ENCODE measurements at regions not wholly inside any gene's neighbourhood (a gene's known extent, or its start where the extent isn't known, plus 50 kb on each side); places are given as distances from the start of the nearest gene placed in this dataset.

DNA sequence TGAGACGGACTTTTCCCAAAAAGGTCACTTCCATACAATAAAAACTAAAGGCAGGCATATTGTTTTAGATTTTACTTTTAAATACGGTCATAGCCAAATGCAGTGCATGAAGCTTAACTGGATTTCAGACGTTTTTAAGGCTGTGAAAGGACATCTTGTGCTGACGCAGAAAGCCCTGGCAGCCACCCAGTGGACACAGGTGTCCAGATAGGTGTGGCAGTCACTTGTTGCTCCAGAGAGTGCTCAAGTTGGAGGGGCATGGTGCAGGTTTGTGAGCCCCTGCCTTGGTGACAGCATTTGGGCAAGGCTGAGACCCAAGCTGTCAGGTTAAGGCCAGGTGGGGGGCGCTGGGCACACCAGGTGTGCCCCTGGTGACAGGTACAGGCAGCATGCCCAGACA is 135.8 kb upstream of the TBL1X start:
- TF ChIP-seq CTCF (IDR thresholded peaks at IDR 0.05), result no peak

DNA sequence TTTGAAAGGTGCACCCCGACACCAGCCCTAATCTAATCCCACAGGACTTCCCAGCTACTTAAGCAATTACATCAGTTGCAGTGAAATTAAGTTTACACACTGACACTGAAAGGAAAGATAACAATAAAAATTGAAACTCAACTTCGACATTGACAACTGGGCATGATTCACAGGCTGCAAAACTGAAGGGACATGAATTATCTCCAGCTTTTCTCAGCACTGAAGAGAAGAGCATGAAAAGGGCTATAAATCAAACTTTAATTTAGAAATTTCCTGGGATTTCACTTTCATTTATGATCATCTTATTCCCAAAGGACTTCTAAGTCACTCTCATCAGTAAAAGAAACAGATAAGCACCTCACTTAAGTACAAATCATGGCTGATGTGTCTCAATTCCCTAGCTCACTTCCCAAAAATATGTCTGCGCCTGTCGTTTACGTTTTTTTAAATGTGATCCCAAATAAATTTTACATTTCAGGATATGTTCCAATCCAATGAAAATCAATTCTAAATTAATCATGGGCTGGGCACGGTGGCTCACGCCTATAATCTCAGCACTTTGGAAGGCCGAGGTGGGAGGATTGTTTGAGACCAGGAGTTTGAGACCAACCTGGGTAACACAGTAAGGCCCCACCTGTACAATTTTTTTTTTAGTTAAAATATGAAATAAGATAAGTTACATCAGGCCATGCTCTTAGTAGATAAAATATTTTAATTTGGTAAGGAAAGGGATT is 134.4 kb upstream of the TBL1X start:
- no peak for TF ChIP-seq CTCF (IDR thresholded peaks at IDR 0.05)

- TF ChIP-seq CTCF (IDR thresholded peaks at IDR 0.05), result no peak
Observed at GRCh38 chrX:9333873-9334560, 130.8 kb upstream of the TBL1X start.

- no peak for TF ChIP-seq CTCF (IDR thresholded peaks at IDR 0.05)
Observed at GRCh38 chrX:9335251-9335650, 129.6 kb upstream of the TBL1X start.

- no peak for TF ChIP-seq CTCF (IDR thresholded peaks at IDR 0.05)
Observed at GRCh38 chrX:9336456-9336855, 128.4 kb upstream of the TBL1X start.

GRCh38 chrX:9337046-9337445 is 127.8 kb upstream of the TBL1X start:
- no peak for TF ChIP-seq CTCF (IDR thresholded peaks at IDR 0.05)

- TF ChIP-seq CTCF (IDR thresholded peaks at IDR 0.05), result no peak
Observed at GRCh38 chrX:9338986-9339385, 125.9 kb upstream of the TBL1X start.

Data from LNCAP (cell line).